Left lung (tissue), 4 donors: ENCODE measurements at regions not wholly inside any gene's neighbourhood (a gene's known extent, or its start where the extent isn't known, plus 50 kb on each side); places are given as distances from the start of the nearest gene placed in this dataset.
A peak's percentile ranks its signal among the peaks of the same experiment; 100 is the strongest.

Experiments
- ATAC-seq: fragments of 200-7000 bp; cut with Tn5 transposase; one replicate; pipeline ENCODE4 v1.9.1; 2020; ENCODE audit warnings: moderate library complexity
- DNase-seq, 4 donors: peaks; one replicate each; pipeline ENCODE4 v3.0.0-alpha.2; 2013 to 2020
- H3K27ac ChIP-seq, 2 donors: fragments of 200-600 bp; sonication (generic) in 1 of 2; one replicate each; pipeline versions ENCODE4 v1.5.0 to v1.8.0; 2020 to 2021
- H3K27me3 ChIP-seq, 2 donors: fragments of 200-600 bp; sonication (generic) in 1 of 2; one replicate each; pipeline versions ENCODE4 v1.5.0 to v1.8.0; 2020 to 2021
- H3K36me3 ChIP-seq, 2 donors: fragments of 200-600 bp; sonication (generic) in 1 of 2; one replicate each; pipeline versions ENCODE4 v1.5.0 to v1.8.0; 2020 to 2021
- H3K4me1 ChIP-seq, 2 donors: fragments of 200-600 bp; one replicate each; pipeline ENCODE4 v1.8.0; 2021
- H3K4me3 ChIP-seq, 2 donors: fragments of 200-600 bp; sonication (generic) in 1 of 2; one replicate each; pipeline versions ENCODE4 v1.5.0 to v1.8.0; 2020 to 2021; ENCODE audit warnings: mild to moderate bottlenecking in 1 of 2
- H3K9me3 ChIP-seq, 2 donors: fragments of 200-600 bp; sonication (generic) in 1 of 2; one replicate each; pipeline versions ENCODE4 v1.5.0 to v1.8.0; 2020 to 2021
- intact Hi-C, 2 donors: fragments of 100-400 bp; cut with DNase I; formaldehyde crosslinking; loops; one replicate each; pipeline versions ENCODE4 v1.11.2 to v1.14.2; 2022
- TF ChIP-seq, protein P1 (sequence below), 2 donors: fragments of 200-600 bp; sonication (generic) in 1 of 2; IDR thresholded peaks; one replicate each; pipeline versions ENCODE4 v1.5.0 to v1.8.0; 2021; ENCODE audit warnings: antibody characterized with exemption in 2 of 2
- donor health status: DM: no; HTN: yes; CAD: no.
- donor health status: DM: no; HTN: no; CAD: no.

DNA sequence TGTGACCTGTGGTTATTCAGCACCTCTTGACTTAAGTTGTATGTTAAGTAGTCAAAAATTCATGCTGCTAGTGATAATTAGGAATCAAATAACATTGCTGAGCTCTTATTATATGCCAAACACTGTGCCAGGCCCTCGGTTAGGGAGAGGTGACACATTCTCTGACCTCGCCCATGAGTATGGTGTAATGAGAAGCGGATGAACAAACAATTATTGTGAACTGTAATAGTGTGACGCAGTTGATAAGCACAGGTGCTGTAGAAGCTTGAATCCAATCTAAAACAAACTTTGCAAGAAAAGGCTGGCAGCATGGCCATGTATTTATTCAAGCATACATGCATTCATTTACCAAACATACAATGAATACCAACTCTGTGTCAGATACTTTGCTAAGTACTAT, 303.5 kb upstream of the HS3ST1 start:
- Histone ChIP-seq H3K4me1 (no peaks in the 10 kb centered on the region), H3K36me3 (no peaks in the 10 kb centered on the region), H3K4me3 (no peak overlapping the region), H3K9me3 (no peaks in the 10 kb centered on the region), H3K27me3 (no peaks in the 10 kb centered on the region), H3K27ac (no peak overlapping the region)
- DNase-seq, result peak in 1 of 4 donors; percentile 48
- intact Hi-C loops, result no loop called here
- ATAC-seq, result peak; percentile 78
- TF ChIP-seq, protein P1, sequence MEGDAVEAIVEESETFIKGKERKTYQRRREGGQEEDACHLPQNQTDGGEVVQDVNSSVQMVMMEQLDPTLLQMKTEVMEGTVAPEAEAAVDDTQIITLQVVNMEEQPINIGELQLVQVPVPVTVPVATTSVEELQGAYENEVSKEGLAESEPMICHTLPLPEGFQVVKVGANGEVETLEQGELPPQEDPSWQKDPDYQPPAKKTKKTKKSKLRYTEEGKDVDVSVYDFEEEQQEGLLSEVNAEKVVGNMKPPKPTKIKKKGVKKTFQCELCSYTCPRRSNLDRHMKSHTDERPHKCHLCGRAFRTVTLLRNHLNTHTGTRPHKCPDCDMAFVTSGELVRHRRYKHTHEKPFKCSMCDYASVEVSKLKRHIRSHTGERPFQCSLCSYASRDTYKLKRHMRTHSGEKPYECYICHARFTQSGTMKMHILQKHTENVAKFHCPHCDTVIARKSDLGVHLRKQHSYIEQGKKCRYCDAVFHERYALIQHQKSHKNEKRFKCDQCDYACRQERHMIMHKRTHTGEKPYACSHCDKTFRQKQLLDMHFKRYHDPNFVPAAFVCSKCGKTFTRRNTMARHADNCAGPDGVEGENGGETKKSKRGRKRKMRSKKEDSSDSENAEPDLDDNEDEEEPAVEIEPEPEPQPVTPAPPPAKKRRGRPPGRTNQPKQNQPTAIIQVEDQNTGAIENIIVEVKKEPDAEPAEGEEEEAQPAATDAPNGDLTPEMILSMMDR (IDR thresholded peaks at IDR 0.05), result no peak

DNA sequence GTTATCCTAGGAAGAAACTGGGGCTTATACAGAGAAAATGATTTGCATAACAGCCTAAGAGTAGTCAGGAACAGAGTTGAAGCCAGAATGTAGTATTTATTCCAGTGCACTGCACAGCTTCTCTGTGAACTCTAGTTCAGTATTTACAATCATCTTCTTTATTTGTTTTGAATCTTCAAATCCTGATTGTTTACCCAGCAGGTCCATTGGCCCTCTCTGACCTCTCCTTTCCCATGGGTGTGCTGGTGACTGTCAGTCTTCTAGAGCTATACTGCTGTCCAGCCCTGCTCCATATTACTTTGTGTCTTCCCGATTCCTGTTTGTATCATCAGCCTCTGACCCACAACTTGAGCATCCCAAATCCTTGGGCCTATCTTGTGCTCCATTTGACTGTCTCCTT, 301.9 kb upstream of the HS3ST1 start:
- no peak for ATAC-seq
- DNase-seq, result no peak
- TF ChIP-seq, protein P1 (IDR thresholded peaks at IDR 0.05), result no peak
- no peaks in the 10 kb centered on the region for H3K9me3 ChIP-seq
- intact Hi-C loops, result no loop called here
- H3K36me3 ChIP-seq, result no peaks in the 10 kb centered on the region
- H3K4me3 ChIP-seq, result no peak overlapping the region
- no peaks in the 10 kb centered on the region for H3K27me3 ChIP-seq
- H3K27ac ChIP-seq, result no peak overlapping the region
- no peaks in the 10 kb centered on the region for H3K4me1 ChIP-seq

DNA sequence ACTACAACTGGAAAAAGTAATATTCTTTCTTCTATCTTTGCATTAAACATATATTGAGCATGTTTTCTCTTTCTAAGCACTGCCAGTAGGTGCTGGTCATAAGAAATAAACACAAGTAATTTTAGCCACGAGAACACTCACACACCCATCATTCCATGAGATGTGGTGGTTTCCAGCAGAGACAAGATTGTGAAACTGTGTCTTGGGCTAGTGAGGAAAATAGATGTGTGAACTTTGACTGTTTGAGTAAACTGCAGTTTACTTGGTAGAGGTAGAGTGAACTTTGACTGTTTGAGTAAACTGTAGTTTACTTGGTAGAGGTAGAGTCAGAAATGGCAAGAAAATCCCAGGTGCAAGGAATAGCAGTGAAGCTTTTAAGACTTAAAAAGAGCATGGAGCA, 300.9 kb upstream of the HS3ST1 start:
- H3K27me3 ChIP-seq, result no peaks in the 10 kb centered on the region
- no peaks in the 10 kb centered on the region for H3K4me1 ChIP-seq
- intact Hi-C loops, result no loop called here
- no peak overlapping the region for H3K27ac ChIP-seq
- no peaks in the 10 kb centered on the region for H3K9me3 ChIP-seq
- no peak overlapping the region for H3K4me3 ChIP-seq
- no peak for DNase-seq
- TF ChIP-seq, protein P1 (IDR thresholded peaks at IDR 0.05), result no peak
- ATAC-seq, result no peak
- no peaks in the 10 kb centered on the region for H3K36me3 ChIP-seq

DNA sequence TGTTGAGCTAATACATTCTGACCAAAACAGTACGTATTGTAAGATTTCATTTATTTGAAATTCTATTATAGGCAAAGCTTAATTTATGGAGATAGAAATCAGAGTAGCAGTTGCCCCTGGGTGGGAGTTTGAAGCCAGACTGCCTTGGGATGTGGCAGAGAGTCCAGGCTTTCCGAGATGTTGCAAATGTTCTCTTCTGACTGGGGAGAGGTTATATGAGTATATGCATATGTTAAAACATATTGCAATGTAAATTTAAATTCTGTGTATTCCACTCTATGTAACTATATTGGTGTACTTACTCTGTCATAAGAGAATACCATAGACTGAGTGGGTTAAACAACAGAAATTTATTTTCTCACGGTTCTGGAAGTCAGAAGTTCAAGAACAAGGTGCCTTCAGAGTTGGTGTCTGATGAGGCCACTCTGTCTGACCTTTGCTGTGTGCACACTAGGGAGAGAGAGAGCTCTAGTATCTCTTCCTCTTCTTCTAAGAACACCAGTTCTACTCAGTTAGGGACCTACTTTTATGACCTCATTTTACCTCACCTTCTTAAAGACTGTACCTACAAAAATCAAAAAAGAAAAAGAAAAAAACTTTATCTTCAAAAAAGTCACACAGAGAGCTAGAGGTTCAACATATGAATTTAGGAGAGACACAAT, 299.3 kb upstream of the HS3ST1 start:
- H3K27ac ChIP-seq, result no peak overlapping the region
- no peak overlapping the region for H3K4me3 ChIP-seq
- TF ChIP-seq, protein P1 (IDR thresholded peaks at IDR 0.05), result no peak
- no peaks in the 10 kb centered on the region for H3K9me3 ChIP-seq
- intact Hi-C loops, result no loop called here
- DNase-seq (no peak), ATAC-seq (no peak)
- no peaks in the 10 kb centered on the region for H3K27me3 ChIP-seq
- H3K36me3 ChIP-seq, result no peaks in the 10 kb centered on the region
- H3K4me1 ChIP-seq, result no peaks in the 10 kb centered on the region

DNA sequence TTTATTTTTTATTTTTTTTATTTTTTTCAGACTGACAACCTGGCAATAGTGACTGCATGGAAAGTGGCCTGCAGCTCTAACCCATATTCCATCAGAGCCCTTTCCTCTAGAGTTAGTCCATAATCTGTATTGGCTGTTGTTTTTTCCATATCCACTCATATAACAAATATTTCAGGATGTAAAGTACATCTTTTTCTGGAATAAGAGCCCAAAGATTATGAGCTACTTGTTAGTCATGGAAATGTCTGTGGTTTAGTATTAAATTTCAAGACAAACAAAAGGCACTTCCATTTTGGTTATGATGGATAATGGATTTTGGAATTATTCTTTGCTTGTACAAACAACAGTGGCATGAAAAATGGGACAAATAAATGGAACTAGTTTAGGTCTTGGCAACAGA, 296.0 kb upstream of the HS3ST1 start:
- no peaks in the 10 kb centered on the region for H3K36me3 ChIP-seq
- H3K27ac ChIP-seq, result no peak overlapping the region
- ATAC-seq (no peak), DNase-seq (no peak)
- no peaks in the 10 kb centered on the region for H3K4me1 ChIP-seq
- H3K27me3 ChIP-seq, result no peaks in the 10 kb centered on the region
- intact Hi-C loops, result no loop called here
- TF ChIP-seq, protein P1 (IDR thresholded peaks at IDR 0.05), result no peak
- H3K9me3 ChIP-seq, result no peaks in the 10 kb centered on the region
- H3K4me3 ChIP-seq, result no peak overlapping the region
